ENCODE measurements at regions not wholly inside any gene's neighbourhood (a gene's known extent, or its start where the extent isn't known, plus 50 kb on each side); places are given as distances from the start of the nearest gene placed in this dataset.

DNA sequence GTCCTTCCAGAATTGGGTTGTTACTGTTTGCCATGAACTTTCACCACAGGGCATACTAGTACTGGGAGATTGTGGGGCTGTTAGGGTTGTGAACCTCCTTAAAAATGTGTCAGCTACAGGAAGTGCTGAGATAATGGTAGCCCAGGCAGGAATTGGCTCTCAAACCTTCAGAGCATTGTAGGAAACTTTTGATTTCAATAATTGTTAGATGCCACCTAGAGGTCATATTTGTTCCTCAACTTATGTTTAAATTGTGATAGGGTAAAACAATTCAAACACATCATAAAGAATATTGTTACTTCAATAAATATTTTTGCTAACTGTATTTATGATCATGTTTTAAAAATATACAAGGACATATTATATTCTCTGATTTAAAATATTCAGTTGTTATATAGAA is 594.6 kb downstream of the ADCYAP1 start:
- TF ChIP-seq EZH2 (IDR thresholded peaks at IDR 0.05; ENCODE audit: insufficient read depth, low read length), result no peak
- TF ChIP-seq, protein P1, sequence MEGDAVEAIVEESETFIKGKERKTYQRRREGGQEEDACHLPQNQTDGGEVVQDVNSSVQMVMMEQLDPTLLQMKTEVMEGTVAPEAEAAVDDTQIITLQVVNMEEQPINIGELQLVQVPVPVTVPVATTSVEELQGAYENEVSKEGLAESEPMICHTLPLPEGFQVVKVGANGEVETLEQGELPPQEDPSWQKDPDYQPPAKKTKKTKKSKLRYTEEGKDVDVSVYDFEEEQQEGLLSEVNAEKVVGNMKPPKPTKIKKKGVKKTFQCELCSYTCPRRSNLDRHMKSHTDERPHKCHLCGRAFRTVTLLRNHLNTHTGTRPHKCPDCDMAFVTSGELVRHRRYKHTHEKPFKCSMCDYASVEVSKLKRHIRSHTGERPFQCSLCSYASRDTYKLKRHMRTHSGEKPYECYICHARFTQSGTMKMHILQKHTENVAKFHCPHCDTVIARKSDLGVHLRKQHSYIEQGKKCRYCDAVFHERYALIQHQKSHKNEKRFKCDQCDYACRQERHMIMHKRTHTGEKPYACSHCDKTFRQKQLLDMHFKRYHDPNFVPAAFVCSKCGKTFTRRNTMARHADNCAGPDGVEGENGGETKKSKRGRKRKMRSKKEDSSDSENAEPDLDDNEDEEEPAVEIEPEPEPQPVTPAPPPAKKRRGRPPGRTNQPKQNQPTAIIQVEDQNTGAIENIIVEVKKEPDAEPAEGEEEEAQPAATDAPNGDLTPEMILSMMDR (IDR thresholded peaks at IDR 0.05; ENCODE audit: insufficient read depth, low read depth, low read length), result no peak

Measured in astrocyte (in vitro differentiated cells and primary cell).